ENCODE measurements at regions not wholly inside any gene's neighbourhood (a gene's known extent, or its start where the extent isn't known, plus 50 kb on each side); places are given as distances from the start of the nearest gene placed in this dataset.

GRCh38 chr2:139383532-139383931 lies 603.3 kb upstream of the NXPH2 start:
- no peak for DNase-seq
- Histone ChIP-seq H3K27ac (no peak overlapping the region), H3K36me3 (no peaks in the 10 kb centered on the region), H3K9me3 (no peaks in the 10 kb centered on the region), H3K27me3 (no peaks in the 10 kb centered on the region), H3K4me1 (no peaks in the 10 kb centered on the region), H3K4me3 (no peak overlapping the region)
- TF ChIP-seq POLR2AphosphoS5 (IDR thresholded peaks at IDR 0.05) (no peak), POLR2A (IDR thresholded peaks at IDR 0.05) (no peak), CTCF (IDR thresholded peaks at IDR 0.05) (no peak), EP300 (IDR thresholded peaks at IDR 0.05; ENCODE audit: low read depth) (no peak)
- in situ Hi-C loops (cut with MboI; ENCODE audit: low pct_ligation_motif_present in 1 of 4, low pct_unique_long_range_greater_than_20kb in 1 of 4, low sequenced_read_pairs in 3 of 4), result no loop called here
- intact Hi-C loops (cut with DNase I; ENCODE audit: low total_unique reads), result no loop called here

- intact Hi-C loops (cut with DNase I; ENCODE audit: low total_unique reads) (no loop called here), in situ Hi-C loops (cut with MboI; ENCODE audit: low pct_ligation_motif_present in 1 of 4, low pct_unique_long_range_greater_than_20kb in 1 of 4, low sequenced_read_pairs in 3 of 4) (no loop called here)
- no peak for TF ChIP-seq CTCF (IDR thresholded peaks at IDR 0.05)
- no peak for TF ChIP-seq POLR2AphosphoS5 (IDR thresholded peaks at IDR 0.05)
- no peak for TF ChIP-seq EP300 (IDR thresholded peaks at IDR 0.05; ENCODE audit: low read depth)
- no peak for TF ChIP-seq POLR2A (IDR thresholded peaks at IDR 0.05)
- no peaks in the 10 kb centered on the region for H3K36me3 ChIP-seq
- no peaks in the 10 kb centered on the region for H3K9me3 ChIP-seq
- DNase-seq, result no peak
- H3K4me3 ChIP-seq, result no peak overlapping the region
- WGBS, 2 donors (ENCODE audit: low coverage in 1 of 2), result 67 to 71% methylated on average over 1 of the region's 1 CpG
- H3K4me1 ChIP-seq, result no peaks in the 10 kb centered on the region
- no peaks in the 10 kb centered on the region for H3K27me3 ChIP-seq
- no peak overlapping the region for H3K27ac ChIP-seq
These were observed 599.9 kb upstream of the NXPH2 start for GRCh38 chr2:139380051-139380450.

- Histone ChIP-seq H3K4me1 (no peaks in the 10 kb centered on the region), H3K36me3 (no peaks in the 10 kb centered on the region), H3K27me3 (no peaks in the 10 kb centered on the region), H3K4me3 (no peak overlapping the region), H3K27ac (no peak overlapping the region), H3K9me3 (no peaks in the 10 kb centered on the region)
- WGBS, 2 donors (ENCODE audit: low coverage in 1 of 2), result 83 to 100% methylated on average over 3 of the region's 3 CpGs
- in situ Hi-C loops (cut with MboI; ENCODE audit: low pct_ligation_motif_present in 1 of 4, low pct_unique_long_range_greater_than_20kb in 1 of 4, low sequenced_read_pairs in 3 of 4) (no loop called here), intact Hi-C loops (cut with DNase I; ENCODE audit: low total_unique reads) (no loop called here)
- no peak for DNase-seq
- TF ChIP-seq POLR2A (IDR thresholded peaks at IDR 0.05) (no peak), EP300 (IDR thresholded peaks at IDR 0.05; ENCODE audit: low read depth) (no peak), CTCF (IDR thresholded peaks at IDR 0.05) (no peak), POLR2AphosphoS5 (IDR thresholded peaks at IDR 0.05) (no peak)
These were observed 598.2 kb upstream of the NXPH2 start for GRCh38 chr2:139378373-139378772.

- H3K36me3 ChIP-seq, result no peaks in the 10 kb centered on the region
- H3K4me1 ChIP-seq, result no peaks in the 10 kb centered on the region
- in situ Hi-C loops (cut with MboI; ENCODE audit: low pct_ligation_motif_present in 1 of 4, low pct_unique_long_range_greater_than_20kb in 1 of 4, low sequenced_read_pairs in 3 of 4) (no loop called here), intact Hi-C loops (cut with DNase I; ENCODE audit: low total_unique reads) (no loop called here)
- no peak overlapping the region for H3K4me3 ChIP-seq
- no peaks in the 10 kb centered on the region for H3K9me3 ChIP-seq
- H3K27ac ChIP-seq, result no peak overlapping the region
- DNase-seq, result no peak
- WGBS, 2 donors (ENCODE audit: low coverage in 1 of 2), result 63 to 68% methylated on average over 4 of the region's 4 CpGs
- no peak for TF ChIP-seq CTCF (IDR thresholded peaks at IDR 0.05)
- TF ChIP-seq POLR2AphosphoS5 (IDR thresholded peaks at IDR 0.05), result no peak
- TF ChIP-seq POLR2A (IDR thresholded peaks at IDR 0.05), result no peak
- no peak for TF ChIP-seq EP300 (IDR thresholded peaks at IDR 0.05; ENCODE audit: low read depth)
- no peaks in the 10 kb centered on the region for H3K27me3 ChIP-seq
These were observed 594.2 kb upstream of the NXPH2 start for GRCh38 chr2:139374296-139374850.
